Gastroesophageal sphincter (tissue), 3 donors: ENCODE measurements at regions not wholly inside any gene's neighbourhood (a gene's known extent, or its start where the extent isn't known, plus 50 kb on each side); places are given as distances from the start of the nearest gene placed in this dataset.
A peak's percentile ranks its signal among the peaks of the same experiment; 100 is the strongest.

Experiments used
- POLR2A ChIP-seq, 2 donors: fragments of 450-650 bp; IDR thresholded peaks; one replicate each; pipeline ENCODE4 v1.6.1; 2017; ENCODE audit warnings: antibody characterized with exemption in 2 of 2, mild to moderate bottlenecking in 2 of 2, moderate library complexity in 1 of 2
- TF ChIP-seq, protein P1 (sequence below), 4 experiments: fragments of 200-600 bp in 2 of 4; fragments of 450-650 bp in 2 of 4; sonication (generic) in 1 of 4; IDR thresholded peaks; one replicate each; pipeline ENCODE4 v1.5.1; 2017 to 2019; ENCODE audit warnings: antibody characterized with exemption in 4 of 4, mild to moderate bottlenecking in 2 of 4, moderate library complexity in 2 of 4

DNA sequence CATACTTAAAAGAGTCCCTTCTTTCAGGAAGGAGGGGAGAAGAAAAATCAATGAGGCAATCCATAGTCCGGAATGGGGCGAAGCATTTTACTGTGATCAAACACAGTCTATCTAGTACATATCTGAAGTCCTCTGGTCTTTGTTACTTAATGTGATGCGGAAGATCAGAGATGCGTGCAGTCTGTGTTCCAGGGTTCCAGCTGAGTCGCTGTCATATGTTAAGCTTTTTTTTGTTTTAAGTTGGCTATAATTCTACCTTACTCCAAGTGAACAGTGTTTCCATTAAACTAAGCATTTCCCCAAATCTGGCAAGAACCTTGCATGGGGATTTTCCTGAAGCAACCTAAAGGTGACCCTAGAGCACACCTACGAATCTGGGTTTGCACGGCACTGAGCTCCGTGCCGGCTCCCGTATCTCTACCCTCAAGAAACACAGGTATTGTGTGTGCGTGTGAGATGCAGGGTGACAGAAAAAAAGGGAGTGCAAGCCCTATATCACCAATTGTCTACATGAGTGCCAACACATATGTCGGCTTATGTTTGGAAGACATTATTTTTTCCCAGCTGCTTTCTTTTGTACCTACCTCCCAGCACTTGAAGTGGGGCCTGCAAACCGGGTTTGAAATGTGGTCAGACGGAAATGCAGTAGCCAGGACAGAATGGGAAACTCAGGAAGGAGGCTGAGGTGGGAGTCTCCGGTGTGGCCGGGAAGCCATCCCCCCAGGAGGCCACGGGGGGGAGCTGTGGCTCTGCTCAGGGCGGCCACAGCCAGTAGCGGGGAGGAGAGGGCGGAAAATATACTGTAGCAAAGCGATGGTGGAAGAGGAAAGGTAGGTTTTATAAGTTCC, 435.8 kb upstream of the MGMT start:
- TF ChIP-seq, protein P1, sequence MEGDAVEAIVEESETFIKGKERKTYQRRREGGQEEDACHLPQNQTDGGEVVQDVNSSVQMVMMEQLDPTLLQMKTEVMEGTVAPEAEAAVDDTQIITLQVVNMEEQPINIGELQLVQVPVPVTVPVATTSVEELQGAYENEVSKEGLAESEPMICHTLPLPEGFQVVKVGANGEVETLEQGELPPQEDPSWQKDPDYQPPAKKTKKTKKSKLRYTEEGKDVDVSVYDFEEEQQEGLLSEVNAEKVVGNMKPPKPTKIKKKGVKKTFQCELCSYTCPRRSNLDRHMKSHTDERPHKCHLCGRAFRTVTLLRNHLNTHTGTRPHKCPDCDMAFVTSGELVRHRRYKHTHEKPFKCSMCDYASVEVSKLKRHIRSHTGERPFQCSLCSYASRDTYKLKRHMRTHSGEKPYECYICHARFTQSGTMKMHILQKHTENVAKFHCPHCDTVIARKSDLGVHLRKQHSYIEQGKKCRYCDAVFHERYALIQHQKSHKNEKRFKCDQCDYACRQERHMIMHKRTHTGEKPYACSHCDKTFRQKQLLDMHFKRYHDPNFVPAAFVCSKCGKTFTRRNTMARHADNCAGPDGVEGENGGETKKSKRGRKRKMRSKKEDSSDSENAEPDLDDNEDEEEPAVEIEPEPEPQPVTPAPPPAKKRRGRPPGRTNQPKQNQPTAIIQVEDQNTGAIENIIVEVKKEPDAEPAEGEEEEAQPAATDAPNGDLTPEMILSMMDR (IDR thresholded peaks at IDR 0.05): peak; percentile 44 to 91 (median 63)
- TF ChIP-seq POLR2A (IDR thresholded peaks at IDR 0.05): no peak
